ENCODE measurements at regions not wholly inside any gene's neighbourhood (a gene's known extent, or its start where the extent isn't known, plus 50 kb on each side); places are given as distances from the start of the nearest gene placed in this dataset.

DNA sequence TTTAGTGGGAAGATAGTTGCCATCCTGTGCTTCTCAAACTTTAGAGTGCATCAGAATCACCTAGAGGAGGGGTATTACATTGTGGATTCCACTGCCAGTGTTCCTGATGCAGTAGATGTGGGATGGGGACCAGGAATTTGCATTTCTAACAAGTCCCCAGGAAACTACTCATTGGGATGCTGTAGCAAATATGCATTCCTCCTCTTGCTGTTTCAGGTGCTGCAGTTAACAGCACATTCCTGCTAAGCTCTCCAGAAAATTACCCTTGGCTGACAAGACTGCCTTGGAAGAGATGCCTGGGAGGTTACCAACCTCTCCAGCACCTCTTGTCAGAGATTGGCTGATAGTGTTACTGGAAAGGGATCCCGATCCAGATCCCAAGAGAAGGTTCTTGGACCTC is 270.5 kb downstream of the OSTF1 start:
- TF ChIP-seq, protein P1, sequence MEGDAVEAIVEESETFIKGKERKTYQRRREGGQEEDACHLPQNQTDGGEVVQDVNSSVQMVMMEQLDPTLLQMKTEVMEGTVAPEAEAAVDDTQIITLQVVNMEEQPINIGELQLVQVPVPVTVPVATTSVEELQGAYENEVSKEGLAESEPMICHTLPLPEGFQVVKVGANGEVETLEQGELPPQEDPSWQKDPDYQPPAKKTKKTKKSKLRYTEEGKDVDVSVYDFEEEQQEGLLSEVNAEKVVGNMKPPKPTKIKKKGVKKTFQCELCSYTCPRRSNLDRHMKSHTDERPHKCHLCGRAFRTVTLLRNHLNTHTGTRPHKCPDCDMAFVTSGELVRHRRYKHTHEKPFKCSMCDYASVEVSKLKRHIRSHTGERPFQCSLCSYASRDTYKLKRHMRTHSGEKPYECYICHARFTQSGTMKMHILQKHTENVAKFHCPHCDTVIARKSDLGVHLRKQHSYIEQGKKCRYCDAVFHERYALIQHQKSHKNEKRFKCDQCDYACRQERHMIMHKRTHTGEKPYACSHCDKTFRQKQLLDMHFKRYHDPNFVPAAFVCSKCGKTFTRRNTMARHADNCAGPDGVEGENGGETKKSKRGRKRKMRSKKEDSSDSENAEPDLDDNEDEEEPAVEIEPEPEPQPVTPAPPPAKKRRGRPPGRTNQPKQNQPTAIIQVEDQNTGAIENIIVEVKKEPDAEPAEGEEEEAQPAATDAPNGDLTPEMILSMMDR (IDR thresholded peaks at IDR 0.05), result no peak
- TF ChIP-seq, protein P2, sequence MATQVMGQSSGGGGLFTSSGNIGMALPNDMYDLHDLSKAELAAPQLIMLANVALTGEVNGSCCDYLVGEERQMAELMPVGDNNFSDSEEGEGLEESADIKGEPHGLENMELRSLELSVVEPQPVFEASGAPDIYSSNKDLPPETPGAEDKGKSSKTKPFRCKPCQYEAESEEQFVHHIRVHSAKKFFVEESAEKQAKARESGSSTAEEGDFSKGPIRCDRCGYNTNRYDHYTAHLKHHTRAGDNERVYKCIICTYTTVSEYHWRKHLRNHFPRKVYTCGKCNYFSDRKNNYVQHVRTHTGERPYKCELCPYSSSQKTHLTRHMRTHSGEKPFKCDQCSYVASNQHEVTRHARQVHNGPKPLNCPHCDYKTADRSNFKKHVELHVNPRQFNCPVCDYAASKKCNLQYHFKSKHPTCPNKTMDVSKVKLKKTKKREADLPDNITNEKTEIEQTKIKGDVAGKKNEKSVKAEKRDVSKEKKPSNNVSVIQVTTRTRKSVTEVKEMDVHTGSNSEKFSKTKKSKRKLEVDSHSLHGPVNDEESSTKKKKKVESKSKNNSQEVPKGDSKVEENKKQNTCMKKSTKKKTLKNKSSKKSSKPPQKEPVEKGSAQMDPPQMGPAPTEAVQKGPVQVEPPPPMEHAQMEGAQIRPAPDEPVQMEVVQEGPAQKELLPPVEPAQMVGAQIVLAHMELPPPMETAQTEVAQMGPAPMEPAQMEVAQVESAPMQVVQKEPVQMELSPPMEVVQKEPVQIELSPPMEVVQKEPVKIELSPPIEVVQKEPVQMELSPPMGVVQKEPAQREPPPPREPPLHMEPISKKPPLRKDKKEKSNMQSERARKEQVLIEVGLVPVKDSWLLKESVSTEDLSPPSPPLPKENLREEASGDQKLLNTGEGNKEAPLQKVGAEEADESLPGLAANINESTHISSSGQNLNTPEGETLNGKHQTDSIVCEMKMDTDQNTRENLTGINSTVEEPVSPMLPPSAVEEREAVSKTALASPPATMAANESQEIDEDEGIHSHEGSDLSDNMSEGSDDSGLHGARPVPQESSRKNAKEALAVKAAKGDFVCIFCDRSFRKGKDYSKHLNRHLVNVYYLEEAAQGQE (IDR thresholded peaks at IDR 0.05; ENCODE audit: insufficient read depth in 1 of 2, low read depth in 2 of 2, low read length in 1 of 2), result no peak
- no peak for TF ChIP-seq POLR2AphosphoS5 (IDR thresholded peaks at IDR 0.05; ENCODE audit: low read depth, low read length)
